HepG2 (cell line): ENCODE measurements at regions not wholly inside any gene's neighbourhood (a gene's known extent, or its start where the extent isn't known, plus 50 kb on each side); places are given as distances from the start of the nearest gene placed in this dataset.

ENCODE experiments used
- ATAC-seq: fragments of 200-7000 bp; cut with Tn5 transposase; 3 replicates; pipeline ENCODE4 v1.9.1; 2020; ENCODE audit warnings: mild to moderate bottlenecking, moderate library complexity
- BruUV-seq: library from RNA; stranded (reverse); fragments of 400-500 nt; replicated peaks from 2 replicates; lab custom pipeline; 2021; lab: Mats Ljungman, UMichigan
- CTCF ChIA-PET: fragments of 300-600 bp; formaldehyde crosslinking; extraction: SDS; loops from one replicate; lab custom pipeline; 2021; ENCODE audit warnings: low total read pairs, inconsistent platforms, low intra/inter-chr PET ratio; lab: Yijun Ruan, JAX
- POLR2A ChIA-PET: fragments of 350-600 bp; sonication (Branson Sonifier 250); formaldehyde crosslinking; loops from one replicate; lab custom pipeline; 2020; ENCODE audit warnings: antibody characterized with exemption, inconsistent platforms; lab: Yijun Ruan, JAX
- DNase-seq: peaks from one replicate; pipeline ENCODE4 v3.0.0-alpha.2; 2015; ENCODE audit warnings: low spot score
- FAIRE-seq: peaks from 3 replicates; lab custom pipeline; 2011; peaks lifted over from hg19 to GRCh38; lab: Jason Lieb, UNC
- H2AFZ ChIP-seq: one replicate; pipeline ENCODE4 v1.6.1; 2011; ENCODE audit warnings: low read length, inconsistent platforms
- H3K27ac ChIP-seq: fragments of 300-600 bp; 3 replicates; pipeline ENCODE4 v1.8.0; 2011; ENCODE audit warnings: mixed run types, mild to moderate bottlenecking, mixed read lengths, low read length, inconsistent platforms; ENCODE audit not compliant: insufficient read depth; ENCODE audit errors: extremely low read length
- H3K27me3 ChIP-seq, 2 experiments: fragments of 200-600 bp in 1 of 2; 2 replicates in 1 of 2; 3 replicates in 1 of 2; pipeline versions ENCODE4 v1.6.0 to v1.8.0; 2011; ENCODE audit warnings: low read length in 2 of 2, mild to moderate bottlenecking in 2 of 2, moderate library complexity in 2 of 2, inconsistent platforms in 1 of 2; ENCODE audit not compliant: insufficient read depth in 2 of 2, control insufficient read depth in 1 of 2
- H3K36me3 ChIP-seq, 2 experiments: fragments of 200-600 bp in 1 of 2; replicated peaks in 1 of 2; 2 replicates in 1 of 2; 3 replicates in 1 of 2; pipeline versions ENCODE4 v1.5.1 to v1.8.0; 2011; ENCODE audit warnings: low read length in 2 of 2, inconsistent platforms in 1 of 2; ENCODE audit not compliant: insufficient read depth in 2 of 2, control insufficient read depth in 1 of 2
- H3K4me1 ChIP-seq: 2 replicates; pipeline ENCODE4 v1.5.1; 2012; ENCODE audit warnings: low read length, inconsistent platforms; ENCODE audit not compliant: insufficient read depth
- H3K4me2 ChIP-seq: 2 replicates; pipeline ENCODE4 v1.6.0; 2011; ENCODE audit warnings: low read depth, low read length, inconsistent platforms
- H3K4me3 ChIP-seq, 3 experiments: fragments of 200-600 bp in 1 of 3; sonication (generic), shearing (Covaris generic) in 1 of 3; replicated peaks in 1 of 3; 2 replicates each; pipeline ENCODE4 v1.5.1; 2011 to 2016; ENCODE audit warnings: low read length in 3 of 3, inconsistent platforms in 2 of 3, low read depth in 2 of 3, mild to moderate bottlenecking in 2 of 3, control low read depth in 1 of 3, mixed read lengths in 1 of 3; ENCODE audit not compliant: insufficient read depth in 1 of 3
- H3K79me2 ChIP-seq: one replicate; pipeline ENCODE4 v1.6.1; 2011; ENCODE audit warnings: low read length, inconsistent platforms; ENCODE audit not compliant: insufficient read depth
- H3K9ac ChIP-seq: 2 replicates; pipeline ENCODE4 v1.6.0; 2011; ENCODE audit warnings: mild to moderate bottlenecking, low read depth, low read length, inconsistent platforms; ENCODE audit not compliant: insufficient read depth
- H3K9me3 ChIP-seq: 2 replicates; pipeline ENCODE4 v1.5.1; 2012; ENCODE audit warnings: mild to moderate bottlenecking, low read length
- H4K20me1 ChIP-seq: 2 replicates; pipeline ENCODE4 v1.6.0; 2011; ENCODE audit warnings: inconsistent platforms, mild to moderate bottlenecking, low read length, moderate library complexity; ENCODE audit not compliant: insufficient read depth
- CEBPB ChIP-seq: IDR thresholded peaks from 2 replicates; pipeline ENCODE4 v1.6.1; 2011; ENCODE audit warnings: low read depth, low read length, improper control_type of control experiment, borderline replicate concordance
- DPF2 ChIP-seq: sonication (generic); formaldehyde crosslinking; IDR thresholded peaks from 2 replicates; pipeline ENCODE4 v1.4.0; 2020; ENCODE audit warnings: mild to moderate bottlenecking, low read depth, missing genetic modification reagents, borderline replicate concordance
- FOXK1 ChIP-seq: sonication (generic); formaldehyde crosslinking; IDR thresholded peaks from 2 replicates; pipeline ENCODE4 v1.4.0; 2020; ENCODE audit warnings: low read depth, missing genetic modification reagents, borderline replicate concordance
- FOXP1 ChIP-seq, 2 experiments: fragments of 450-650 bp in 1 of 2; IDR thresholded peaks; 2 replicates each; pipeline ENCODE4 v1.6.1; 2017 to 2018; ENCODE audit warnings: antibody characterized with exemption in 1 of 2
- MAFF ChIP-seq: IDR thresholded peaks from 2 replicates; pipeline ENCODE4 v1.6.1; 2011; ENCODE audit warnings: low read depth, low read length, improper control_type of control experiment
- MED1 ChIP-seq: sonication (generic); formaldehyde crosslinking; IDR thresholded peaks from 2 replicates; pipeline ENCODE4 v1.4.0; 2020; ENCODE audit warnings: missing genetic modification reagents
- SOX5 ChIP-seq: IDR thresholded peaks from 2 replicates; pipeline ENCODE4 v1.6.1; 2016; ENCODE audit warnings: borderline replicate concordance
- ZNF251 ChIP-seq: sonication (generic); formaldehyde crosslinking; IDR thresholded peaks from 2 replicates; pipeline ENCODE4 v1.9.0; 2021; ENCODE audit warnings: mild to moderate bottlenecking, missing genetic modification reagents
- WGBS: methylation state at CpG from one replicate; pipeline ENCODE4 v1.1.6; 2017; ENCODE audit warnings: low lambda C conversion rate; 5-methylcytosine and 5-hydroxymethylcytosine counted together
- in situ Hi-C: cut with HindIII; loops from 2 replicates; pipeline ENCODE4 v1.10.0; 2017; ENCODE audit warnings: low pct_unique_long_range_greater_than_20kb; ENCODE audit not compliant: extremely low pct_ligation_motif_present
- intact Hi-C: fragments of 100-400 bp; cut with micrococcal nuclease; formaldehyde crosslinking; loops from one replicate; pipeline ENCODE4 v1.10.0; 2022; ENCODE audit not compliant: unreplicated experiment
- TF ChIP-seq, protein P1 (sequence below): sonication (generic); formaldehyde crosslinking; IDR thresholded peaks from 2 replicates; pipeline ENCODE4 v1.5.0; 2020; ENCODE audit warnings: mild to moderate bottlenecking, missing genetic modification reagents
- TF ChIP-seq, protein P2 (sequence below), 2 experiments: fragments of 450-650 bp in 1 of 2; sonication (generic) in 1 of 2; formaldehyde crosslinking; IDR thresholded peaks; 2 replicates each; pipeline versions ENCODE4 v1.5.0 to v1.8.0; 2020 to 2022; ENCODE audit warnings: mild to moderate bottlenecking in 1 of 2, missing genetic modification reagents in 1 of 2
- TF ChIP-seq, protein P3 (sequence below): IDR thresholded peaks from 2 replicates; pipeline ENCODE4 v1.4.0; 2020; ENCODE audit warnings: mild to moderate bottlenecking, missing genetic modification reagents
- TF ChIP-seq, protein P4 (sequence below): sonication (generic); formaldehyde crosslinking; IDR thresholded peaks from 2 replicates; pipeline ENCODE4 v1.5.1; 2020; ENCODE audit warnings: missing genetic modification reagents, mild to moderate bottlenecking, borderline replicate concordance

DNA sequence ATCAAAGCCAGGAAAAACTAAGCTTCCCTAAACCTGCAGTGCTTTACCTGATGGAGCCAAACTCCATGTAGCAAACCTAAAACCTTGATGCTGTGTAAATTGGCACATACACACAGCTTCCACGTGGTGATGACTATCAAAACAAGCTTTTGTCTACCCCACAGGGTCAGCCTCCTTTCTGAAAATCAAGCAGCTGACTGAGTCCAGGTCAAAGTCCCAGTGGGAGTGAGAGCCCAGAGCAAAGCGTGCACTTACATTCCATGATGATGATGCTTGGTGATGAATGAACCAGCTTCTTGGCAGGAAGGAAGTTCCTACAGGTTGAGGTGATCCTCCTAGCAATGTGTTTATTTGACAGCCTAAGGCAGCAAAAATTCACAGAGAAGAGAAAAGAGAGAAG lies 630.0 kb upstream of the TBX3 start (continued):
- TF ChIP-seq, protein P1, sequence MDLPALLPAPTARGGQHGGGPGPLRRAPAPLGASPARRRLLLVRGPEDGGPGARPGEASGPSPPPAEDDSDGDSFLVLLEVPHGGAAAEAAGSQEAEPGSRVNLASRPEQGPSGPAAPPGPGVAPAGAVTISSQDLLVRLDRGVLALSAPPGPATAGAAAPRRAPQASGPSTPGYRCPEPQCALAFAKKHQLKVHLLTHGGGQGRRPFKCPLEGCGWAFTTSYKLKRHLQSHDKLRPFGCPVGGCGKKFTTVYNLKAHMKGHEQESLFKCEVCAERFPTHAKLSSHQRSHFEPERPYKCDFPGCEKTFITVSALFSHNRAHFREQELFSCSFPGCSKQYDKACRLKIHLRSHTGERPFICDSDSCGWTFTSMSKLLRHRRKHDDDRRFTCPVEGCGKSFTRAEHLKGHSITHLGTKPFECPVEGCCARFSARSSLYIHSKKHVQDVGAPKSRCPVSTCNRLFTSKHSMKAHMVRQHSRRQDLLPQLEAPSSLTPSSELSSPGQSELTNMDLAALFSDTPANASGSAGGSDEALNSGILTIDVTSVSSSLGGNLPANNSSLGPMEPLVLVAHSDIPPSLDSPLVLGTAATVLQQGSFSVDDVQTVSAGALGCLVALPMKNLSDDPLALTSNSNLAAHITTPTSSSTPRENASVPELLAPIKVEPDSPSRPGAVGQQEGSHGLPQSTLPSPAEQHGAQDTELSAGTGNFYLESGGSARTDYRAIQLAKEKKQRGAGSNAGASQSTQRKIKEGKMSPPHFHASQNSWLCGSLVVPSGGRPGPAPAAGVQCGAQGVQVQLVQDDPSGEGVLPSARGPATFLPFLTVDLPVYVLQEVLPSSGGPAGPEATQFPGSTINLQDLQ (CRISPR knock-in tag): no peak

DNA sequence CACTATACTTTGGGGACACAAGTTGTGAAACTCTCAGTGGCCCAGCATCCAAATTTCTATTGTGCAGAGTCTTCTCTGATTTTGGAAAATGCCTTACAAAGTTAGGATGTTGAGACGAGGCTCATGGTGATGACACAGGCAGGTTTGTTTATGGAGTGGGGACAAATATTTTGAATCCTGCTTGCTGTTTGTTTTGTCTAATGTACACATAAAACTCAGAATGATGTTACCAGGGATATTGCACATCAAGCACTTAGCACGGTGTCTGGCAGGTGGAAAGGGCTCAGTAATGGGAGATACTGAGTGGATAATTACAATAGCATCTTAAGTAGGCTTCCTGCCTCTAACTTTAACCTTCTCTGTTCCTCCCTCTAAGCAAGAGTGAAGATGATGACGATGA lies 628.9 kb upstream of the TBX3 start:
- H2AFZ ChIP-seq: no peak overlapping the region
- DNase-seq (no peak), FAIRE-seq (no peak), ATAC-seq (no peak)
- ChIA-PET CTCF (no interaction called here), POLR2A (no interaction called here)
- peaks cover 39% of the 10 kb centered on the region for H3K4me1 ChIP-seq
- H3K4me2 ChIP-seq: no peak overlapping the region; the same call in 1 of the 2 replicates
- H3K27ac ChIP-seq: no peak overlapping the region
- WGBS: 15% methylated on average over 3 of the region's 3 CpGs
- H3K9me3 ChIP-seq: no peaks in the 10 kb centered on the region
- in situ Hi-C loops: no loop called here
- intact Hi-C loops: no loop called here
- H3K27me3 ChIP-seq: peaks cover 1 to 6% of the 10 kb centered on the region in 2 experiments; a peak in 2 of 5 replicates
- no peaks in the 10 kb centered on the region for H3K36me3 ChIP-seq
- H3K79me2 ChIP-seq: no peaks in the 10 kb centered on the region
- no TSS peak for BruUV-seq
- H3K4me3 ChIP-seq: no peak overlapping the region
- no peaks in the 10 kb centered on the region for H4K20me1 ChIP-seq
- H3K9ac ChIP-seq: no peak overlapping the region
- TF ChIP-seq DPF2 (no peak), MED1 (CRISPR knock-in tag) (0 out of 2 replicates have a peak, but pooled peaks have one; percentile 8), CEBPB (peak; percentile 30; the same call in 1 of the 2 replicates), ZNF251 (no peak), FOXP1 (IDR thresholded peaks at IDR 0.05) (no peak), FOXP1 (CRISPR knock-in tag; IDR thresholded peaks at IDR 0.05) (0 out of 2 replicates have a peak, but pooled peaks have one; percentile 21), FOXK1 (CRISPR knock-in tag) (0 out of 2 replicates have a peak, but pooled peaks have one; percentile 20), MAFF (peak; percentile 26; the same call in 1 of the 2 replicates), SOX5 (CRISPR knock-in tag) (peak; percentile 43; the same call in 1 of the 2 replicates)
- TF ChIP-seq, protein P2, sequence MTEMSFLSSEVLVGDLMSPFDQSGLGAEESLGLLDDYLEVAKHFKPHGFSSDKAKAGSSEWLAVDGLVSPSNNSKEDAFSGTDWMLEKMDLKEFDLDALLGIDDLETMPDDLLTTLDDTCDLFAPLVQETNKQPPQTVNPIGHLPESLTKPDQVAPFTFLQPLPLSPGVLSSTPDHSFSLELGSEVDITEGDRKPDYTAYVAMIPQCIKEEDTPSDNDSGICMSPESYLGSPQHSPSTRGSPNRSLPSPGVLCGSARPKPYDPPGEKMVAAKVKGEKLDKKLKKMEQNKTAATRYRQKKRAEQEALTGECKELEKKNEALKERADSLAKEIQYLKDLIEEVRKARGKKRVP (CRISPR knock-in tag; IDR thresholded peaks at IDR 0.05): peak in 1 of 2 experiments; percentile 55; a peak in 2 of 4 replicates
- TF ChIP-seq, protein P3, sequence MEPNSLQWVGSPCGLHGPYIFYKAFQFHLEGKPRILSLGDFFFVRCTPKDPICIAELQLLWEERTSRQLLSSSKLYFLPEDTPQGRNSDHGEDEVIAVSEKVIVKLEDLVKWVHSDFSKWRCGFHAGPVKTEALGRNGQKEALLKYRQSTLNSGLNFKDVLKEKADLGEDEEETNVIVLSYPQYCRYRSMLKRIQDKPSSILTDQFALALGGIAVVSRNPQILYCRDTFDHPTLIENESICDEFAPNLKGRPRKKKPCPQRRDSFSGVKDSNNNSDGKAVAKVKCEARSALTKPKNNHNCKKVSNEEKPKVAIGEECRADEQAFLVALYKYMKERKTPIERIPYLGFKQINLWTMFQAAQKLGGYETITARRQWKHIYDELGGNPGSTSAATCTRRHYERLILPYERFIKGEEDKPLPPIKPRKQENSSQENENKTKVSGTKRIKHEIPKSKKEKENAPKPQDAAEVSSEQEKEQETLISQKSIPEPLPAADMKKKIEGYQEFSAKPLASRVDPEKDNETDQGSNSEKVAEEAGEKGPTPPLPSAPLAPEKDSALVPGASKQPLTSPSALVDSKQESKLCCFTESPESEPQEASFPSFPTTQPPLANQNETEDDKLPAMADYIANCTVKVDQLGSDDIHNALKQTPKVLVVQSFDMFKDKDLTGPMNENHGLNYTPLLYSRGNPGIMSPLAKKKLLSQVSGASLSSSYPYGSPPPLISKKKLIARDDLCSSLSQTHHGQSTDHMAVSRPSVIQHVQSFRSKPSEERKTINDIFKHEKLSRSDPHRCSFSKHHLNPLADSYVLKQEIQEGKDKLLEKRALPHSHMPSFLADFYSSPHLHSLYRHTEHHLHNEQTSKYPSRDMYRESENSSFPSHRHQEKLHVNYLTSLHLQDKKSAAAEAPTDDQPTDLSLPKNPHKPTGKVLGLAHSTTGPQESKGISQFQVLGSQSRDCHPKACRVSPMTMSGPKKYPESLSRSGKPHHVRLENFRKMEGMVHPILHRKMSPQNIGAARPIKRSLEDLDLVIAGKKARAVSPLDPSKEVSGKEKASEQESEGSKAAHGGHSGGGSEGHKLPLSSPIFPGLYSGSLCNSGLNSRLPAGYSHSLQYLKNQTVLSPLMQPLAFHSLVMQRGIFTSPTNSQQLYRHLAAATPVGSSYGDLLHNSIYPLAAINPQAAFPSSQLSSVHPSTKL: peak; percentile 69
- TF ChIP-seq, protein P4, sequence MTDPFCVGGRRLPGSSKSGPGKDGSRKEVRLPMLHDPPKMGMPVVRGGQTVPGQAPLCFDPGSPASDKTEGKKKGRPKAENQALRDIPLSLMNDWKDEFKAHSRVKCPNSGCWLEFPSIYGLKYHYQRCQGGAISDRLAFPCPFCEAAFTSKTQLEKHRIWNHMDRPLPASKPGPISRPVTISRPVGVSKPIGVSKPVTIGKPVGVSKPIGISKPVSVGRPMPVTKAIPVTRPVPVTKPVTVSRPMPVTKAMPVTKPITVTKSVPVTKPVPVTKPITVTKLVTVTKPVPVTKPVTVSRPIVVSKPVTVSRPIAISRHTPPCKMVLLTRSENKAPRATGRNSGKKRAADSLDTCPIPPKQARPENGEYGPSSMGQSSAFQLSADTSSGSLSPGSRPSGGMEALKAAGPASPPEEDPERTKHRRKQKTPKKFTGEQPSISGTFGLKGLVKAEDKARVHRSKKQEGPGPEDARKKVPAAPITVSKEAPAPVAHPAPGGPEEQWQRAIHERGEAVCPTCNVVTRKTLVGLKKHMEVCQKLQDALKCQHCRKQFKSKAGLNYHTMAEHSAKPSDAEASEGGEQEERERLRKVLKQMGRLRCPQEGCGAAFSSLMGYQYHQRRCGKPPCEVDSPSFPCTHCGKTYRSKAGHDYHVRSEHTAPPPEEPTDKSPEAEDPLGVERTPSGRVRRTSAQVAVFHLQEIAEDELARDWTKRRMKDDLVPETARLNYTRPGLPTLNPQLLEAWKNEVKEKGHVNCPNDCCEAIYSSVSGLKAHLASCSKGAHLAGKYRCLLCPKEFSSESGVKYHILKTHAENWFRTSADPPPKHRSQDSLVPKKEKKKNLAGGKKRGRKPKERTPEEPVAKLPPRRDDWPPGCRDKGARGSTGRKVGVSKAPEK (CRISPR knock-in tag): no peak
